ENCODE measurements at regions not wholly inside any gene's neighbourhood (a gene's known extent, or its start where the extent isn't known, plus 50 kb on each side); places are given as distances from the start of the nearest gene placed in this dataset.

GRCh38 chr3:102174312-102174712, 260.5 kb upstream of the ZPLD1 start:
- BruUV-seq (replicated peaks): no TSS peak
- peaks cover 14% of the 10 kb centered on the region for H3K36me3 Mint-ChIP-seq (ENCODE audit: insufficient read depth, unreplicated experiment)
- TF ChIP-seq, protein P1, sequence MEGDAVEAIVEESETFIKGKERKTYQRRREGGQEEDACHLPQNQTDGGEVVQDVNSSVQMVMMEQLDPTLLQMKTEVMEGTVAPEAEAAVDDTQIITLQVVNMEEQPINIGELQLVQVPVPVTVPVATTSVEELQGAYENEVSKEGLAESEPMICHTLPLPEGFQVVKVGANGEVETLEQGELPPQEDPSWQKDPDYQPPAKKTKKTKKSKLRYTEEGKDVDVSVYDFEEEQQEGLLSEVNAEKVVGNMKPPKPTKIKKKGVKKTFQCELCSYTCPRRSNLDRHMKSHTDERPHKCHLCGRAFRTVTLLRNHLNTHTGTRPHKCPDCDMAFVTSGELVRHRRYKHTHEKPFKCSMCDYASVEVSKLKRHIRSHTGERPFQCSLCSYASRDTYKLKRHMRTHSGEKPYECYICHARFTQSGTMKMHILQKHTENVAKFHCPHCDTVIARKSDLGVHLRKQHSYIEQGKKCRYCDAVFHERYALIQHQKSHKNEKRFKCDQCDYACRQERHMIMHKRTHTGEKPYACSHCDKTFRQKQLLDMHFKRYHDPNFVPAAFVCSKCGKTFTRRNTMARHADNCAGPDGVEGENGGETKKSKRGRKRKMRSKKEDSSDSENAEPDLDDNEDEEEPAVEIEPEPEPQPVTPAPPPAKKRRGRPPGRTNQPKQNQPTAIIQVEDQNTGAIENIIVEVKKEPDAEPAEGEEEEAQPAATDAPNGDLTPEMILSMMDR (IDR thresholded peaks at IDR 0.05; ENCODE audit: unreplicated experiment): no peak
- intact Hi-C loops (cut with micrococcal nuclease; ENCODE audit: unreplicated experiment): loop anchor here (1.0 to 2.0 kb wide), 2 partner anchors 11 to 224 kb away; no protein-coding TSS in a partner anchor
- no peaks in the 10 kb centered on the region for H3K9me3 Mint-ChIP-seq (ENCODE audit: low read depth, unreplicated experiment)
- DNase-seq: peak; percentile 52
- H3K27ac Mint-ChIP-seq (ENCODE audit: unreplicated experiment): peak overlapping the region; percentile 98
- peaks cover 54% of the 10 kb centered on the region for H3K4me1 Mint-ChIP-seq (ENCODE audit: low read depth, unreplicated experiment)
- H3K4me3 Mint-ChIP-seq (ENCODE audit: low read depth, unreplicated experiment): no peak overlapping the region
- CTCF ChIA-PET: interaction anchor here (0.6 to 2.6 kb wide), 5 partner anchors 11 to 360 kb away, joined by 3 to 14 read pairs (median 7); no protein-coding TSS in a partner anchor
- no peaks in the 10 kb centered on the region for H3K27me3 Mint-ChIP-seq (ENCODE audit: unreplicated experiment)

GRCh38 chr3:102174832-102175374, 259.9 kb upstream of the ZPLD1 start:
- peak overlapping the region; percentile 98 for H3K27ac Mint-ChIP-seq (ENCODE audit: unreplicated experiment)
- intact Hi-C loops (cut with micrococcal nuclease; ENCODE audit: unreplicated experiment): loop anchor here (1.0 to 2.0 kb wide), 2 partner anchors 12 to 224 kb away; no protein-coding TSS in a partner anchor
- peaks cover 50% of the 10 kb centered on the region for H3K4me1 Mint-ChIP-seq (ENCODE audit: low read depth, unreplicated experiment)
- H3K9me3 Mint-ChIP-seq (ENCODE audit: low read depth, unreplicated experiment): no peaks in the 10 kb centered on the region
- no peak for DNase-seq
- CTCF ChIA-PET: interaction anchor here (0.6 to 2.6 kb wide), 5 partner anchors 12 to 360 kb away, joined by 3 to 14 read pairs (median 7); no protein-coding TSS in a partner anchor
- TSS peak; percentile 89 for BruUV-seq (replicated peaks)
- H3K36me3 Mint-ChIP-seq (ENCODE audit: insufficient read depth, unreplicated experiment): peaks cover 14% of the 10 kb centered on the region
- no peaks in the 10 kb centered on the region for H3K27me3 Mint-ChIP-seq (ENCODE audit: unreplicated experiment)
- TF ChIP-seq, protein P1 (IDR thresholded peaks at IDR 0.05; ENCODE audit: unreplicated experiment): no peak
- H3K4me3 Mint-ChIP-seq (ENCODE audit: low read depth, unreplicated experiment): peak overlapping the region; percentile 18

DNA sequence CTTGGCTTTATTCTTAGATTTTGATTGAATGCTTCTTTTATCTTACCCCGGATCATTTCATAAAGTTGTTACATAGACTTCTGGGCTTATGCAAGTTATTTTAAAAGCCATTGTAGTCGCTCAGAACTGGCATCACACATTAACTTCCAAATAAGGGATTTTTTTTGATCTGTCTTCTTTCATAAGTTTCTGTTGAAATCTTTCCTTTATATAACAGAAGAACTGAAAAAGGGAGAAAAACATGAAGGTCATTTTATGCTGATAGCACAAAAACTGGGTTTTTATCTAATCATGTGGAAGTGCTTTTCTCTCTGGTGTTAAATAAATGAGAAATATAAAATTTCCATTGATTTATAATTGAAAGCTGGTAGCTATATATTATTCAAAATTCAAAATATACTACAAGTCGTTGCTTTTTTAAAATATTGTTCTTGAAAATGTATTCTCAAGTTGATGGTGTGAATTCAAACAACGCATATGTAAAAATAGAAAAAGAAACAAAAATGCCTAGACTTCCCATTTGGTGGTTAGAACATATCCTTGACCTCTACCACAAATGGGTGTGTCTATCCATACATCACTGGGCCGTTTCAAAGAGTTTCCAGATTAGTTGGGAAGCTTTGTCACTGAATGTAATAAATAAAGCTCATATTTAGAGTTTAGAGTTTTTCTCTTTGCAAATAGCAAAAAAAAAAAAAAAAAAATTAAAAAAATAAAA, 258.3 kb upstream of the ZPLD1 start:
- peaks cover 38% of the 10 kb centered on the region for H3K4me1 Mint-ChIP-seq (ENCODE audit: low read depth, unreplicated experiment)
- peak overlapping the region; percentile 77 for H3K27ac Mint-ChIP-seq (ENCODE audit: unreplicated experiment)
- H3K27me3 Mint-ChIP-seq (ENCODE audit: unreplicated experiment): no peaks in the 10 kb centered on the region
- TF ChIP-seq, protein P1 (IDR thresholded peaks at IDR 0.05; ENCODE audit: unreplicated experiment): no peak
- peaks cover 14% of the 10 kb centered on the region for H3K36me3 Mint-ChIP-seq (ENCODE audit: insufficient read depth, unreplicated experiment)
- BruUV-seq (replicated peaks): TSS peak; percentile 71
- CTCF ChIA-PET: interaction anchor here (0.7 to 2.6 kb wide), 6 partner anchors 14 to 362 kb away, joined by 3 to 14 read pairs (median 6); no protein-coding TSS in a partner anchor
- no peak overlapping the region for H3K4me3 Mint-ChIP-seq (ENCODE audit: low read depth, unreplicated experiment)
- no peaks in the 10 kb centered on the region for H3K9me3 Mint-ChIP-seq (ENCODE audit: low read depth, unreplicated experiment)
- no peak for DNase-seq
- intact Hi-C loops (cut with micrococcal nuclease; ENCODE audit: unreplicated experiment): no loop called here

DNA sequence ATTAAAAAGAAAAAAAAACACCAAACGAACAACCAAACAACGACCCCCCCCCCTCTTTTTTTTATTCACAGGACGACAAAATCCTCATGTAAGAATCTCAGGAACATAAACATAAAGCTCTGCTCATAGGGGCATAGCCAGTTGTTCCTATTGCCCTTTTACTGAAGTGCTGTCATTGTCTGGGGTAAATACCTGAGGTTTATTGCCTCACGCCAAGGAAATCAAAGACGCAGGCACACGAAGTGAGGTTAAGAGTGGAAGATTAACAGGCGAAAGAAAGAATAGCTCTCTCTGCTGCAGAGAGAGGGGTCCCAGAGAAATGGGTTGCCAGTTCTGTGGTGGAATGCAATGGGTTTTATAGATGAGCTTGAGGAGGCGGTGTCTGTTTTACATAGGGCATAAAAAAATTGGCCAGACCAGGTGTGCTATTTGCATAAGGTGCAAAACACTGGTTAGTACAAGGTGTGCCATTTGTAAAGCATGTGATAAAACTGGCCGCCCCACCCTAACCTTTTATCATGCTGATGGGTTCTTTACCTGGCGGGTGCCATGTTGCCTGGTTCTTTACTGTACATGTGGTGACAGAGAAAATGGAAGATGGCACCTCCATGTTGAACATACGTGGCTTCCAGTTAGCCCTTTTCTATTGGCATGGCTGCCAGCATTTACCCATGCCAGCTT, 257.6 kb upstream of the ZPLD1 start:
- Mint-ChIP-seq H3K36me3 (ENCODE audit: insufficient read depth, unreplicated experiment) (peaks cover 14% of the 10 kb centered on the region), H3K4me1 (ENCODE audit: low read depth, unreplicated experiment) (peaks cover 33% of the 10 kb centered on the region), H3K27ac (ENCODE audit: unreplicated experiment) (peak overlapping the region; percentile 77), H3K27me3 (ENCODE audit: unreplicated experiment) (no peaks in the 10 kb centered on the region), H3K4me3 (ENCODE audit: low read depth, unreplicated experiment) (no peak overlapping the region), H3K9me3 (ENCODE audit: low read depth, unreplicated experiment) (no peaks in the 10 kb centered on the region)
- DNase-seq: peak; percentile 41
- CTCF ChIA-PET: interaction anchor here (0.7 to 1.9 kb wide), 5 partner anchors 17 to 363 kb away, joined by 3 to 8 read pairs (median 5); no protein-coding TSS in a partner anchor
- BruUV-seq (replicated peaks): no TSS peak
- intact Hi-C loops (cut with micrococcal nuclease; ENCODE audit: unreplicated experiment): no loop called here
- TF ChIP-seq, protein P1 (IDR thresholded peaks at IDR 0.05; ENCODE audit: unreplicated experiment): no peak

All from Calu3 (cell line).